Panc1 (cell line): ENCODE measurements at regions not wholly inside any gene's neighbourhood (a gene's known extent, or its start where the extent isn't known, plus 50 kb on each side); places are given as distances from the start of the nearest gene placed in this dataset.

ENCODE experiments used
- CTCF ChIP-seq: fragments of 450-650 bp; IDR thresholded peaks from 2 replicates; pipeline ENCODE4 v1.5.1; 2017; ENCODE audit warnings: mild to moderate bottlenecking
- POLR2AphosphoS5 ChIP-seq: IDR thresholded peaks from 2 replicates; pipeline ENCODE4 v1.6.1; 2012; ENCODE audit warnings: mild to moderate bottlenecking, low read depth, low read length, moderate library complexity
- TCF7L2 ChIP-seq: IDR thresholded peaks from 2 replicates; pipeline ENCODE4 v1.6.1; 2011; ENCODE audit warnings: mild to moderate bottlenecking, low read depth, low read length, inconsistent platforms
- TF ChIP-seq, protein P1 (sequence below), 2 experiments: IDR thresholded peaks; 2 replicates each; pipeline ENCODE4 v1.6.1; 2011 to 2012; ENCODE audit warnings: low read depth in 2 of 2, control low read depth in 1 of 2, low read length in 1 of 2, mild to moderate bottlenecking in 1 of 2, moderate library complexity in 1 of 2; ENCODE audit not compliant: insufficient read depth in 1 of 2

DNA sequence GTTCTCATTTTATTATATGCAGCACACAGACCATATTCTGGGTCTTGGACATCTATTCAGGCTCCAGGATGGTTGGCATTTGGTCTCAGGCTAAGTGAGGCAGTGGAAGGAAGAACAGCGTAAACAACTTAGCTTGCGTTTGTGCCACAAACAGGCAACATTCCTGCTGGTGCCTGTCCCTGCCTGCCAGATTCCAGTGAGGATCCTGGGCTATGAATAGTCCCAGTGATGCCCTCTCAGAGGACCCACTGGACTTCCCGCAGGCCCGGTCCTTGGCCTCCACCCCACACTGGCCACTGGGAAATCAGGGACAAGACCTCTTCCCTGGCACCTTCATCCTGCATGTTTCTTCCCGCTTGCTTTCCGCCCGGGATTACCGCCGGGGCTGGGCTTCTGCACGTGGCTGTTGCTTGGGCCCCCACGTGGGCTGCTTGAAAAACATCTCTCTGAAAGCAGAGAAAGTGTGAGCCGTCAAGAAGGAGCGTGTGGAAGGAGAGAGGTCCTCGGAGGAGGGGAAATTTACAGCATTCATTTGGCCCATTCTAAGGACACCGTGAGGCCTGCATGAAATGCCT, 145.1 kb upstream of the WNT4 start:
- TF ChIP-seq CTCF = no peak
- TF ChIP-seq, protein P1, sequence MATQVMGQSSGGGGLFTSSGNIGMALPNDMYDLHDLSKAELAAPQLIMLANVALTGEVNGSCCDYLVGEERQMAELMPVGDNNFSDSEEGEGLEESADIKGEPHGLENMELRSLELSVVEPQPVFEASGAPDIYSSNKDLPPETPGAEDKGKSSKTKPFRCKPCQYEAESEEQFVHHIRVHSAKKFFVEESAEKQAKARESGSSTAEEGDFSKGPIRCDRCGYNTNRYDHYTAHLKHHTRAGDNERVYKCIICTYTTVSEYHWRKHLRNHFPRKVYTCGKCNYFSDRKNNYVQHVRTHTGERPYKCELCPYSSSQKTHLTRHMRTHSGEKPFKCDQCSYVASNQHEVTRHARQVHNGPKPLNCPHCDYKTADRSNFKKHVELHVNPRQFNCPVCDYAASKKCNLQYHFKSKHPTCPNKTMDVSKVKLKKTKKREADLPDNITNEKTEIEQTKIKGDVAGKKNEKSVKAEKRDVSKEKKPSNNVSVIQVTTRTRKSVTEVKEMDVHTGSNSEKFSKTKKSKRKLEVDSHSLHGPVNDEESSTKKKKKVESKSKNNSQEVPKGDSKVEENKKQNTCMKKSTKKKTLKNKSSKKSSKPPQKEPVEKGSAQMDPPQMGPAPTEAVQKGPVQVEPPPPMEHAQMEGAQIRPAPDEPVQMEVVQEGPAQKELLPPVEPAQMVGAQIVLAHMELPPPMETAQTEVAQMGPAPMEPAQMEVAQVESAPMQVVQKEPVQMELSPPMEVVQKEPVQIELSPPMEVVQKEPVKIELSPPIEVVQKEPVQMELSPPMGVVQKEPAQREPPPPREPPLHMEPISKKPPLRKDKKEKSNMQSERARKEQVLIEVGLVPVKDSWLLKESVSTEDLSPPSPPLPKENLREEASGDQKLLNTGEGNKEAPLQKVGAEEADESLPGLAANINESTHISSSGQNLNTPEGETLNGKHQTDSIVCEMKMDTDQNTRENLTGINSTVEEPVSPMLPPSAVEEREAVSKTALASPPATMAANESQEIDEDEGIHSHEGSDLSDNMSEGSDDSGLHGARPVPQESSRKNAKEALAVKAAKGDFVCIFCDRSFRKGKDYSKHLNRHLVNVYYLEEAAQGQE (IDR thresholded peaks at IDR 0.05; ENCODE audit: insufficient read depth in 1 of 2, low read depth in 2 of 2, low read length in 1 of 2) = no peak
- no peak for TF ChIP-seq TCF7L2
- no peak for TF ChIP-seq POLR2AphosphoS5
